Sigmoid colon (tissue), 6 donors: ENCODE measurements at regions not wholly inside any gene's neighbourhood (a gene's known extent, or its start where the extent isn't known, plus 50 kb on each side); places are given as distances from the start of the nearest gene placed in this dataset.

Experiments
- DNase-seq: peaks from one replicate; pipeline ENCODE4 v3.0.0-alpha.2; 2019
- H3K27ac ChIP-seq, 4 donors: fragments of 200-600 bp; sonication (generic); one replicate each; pipeline ENCODE4 v1.5.1; 2016 to 2019; ENCODE audit warnings: mild to moderate bottlenecking in 1 of 4
- H3K27me3 ChIP-seq, 3 donors: fragments of 200-600 bp; sonication (generic); one replicate each; pipeline ENCODE4 v1.5.1; 2019; ENCODE audit warnings: mild to moderate bottlenecking in 1 of 3
- H3K36me3 ChIP-seq, 4 donors: fragments of 200-600 bp; sonication (generic); one replicate each; pipeline ENCODE4 v1.5.1; 2016 to 2019
- H3K4me1 ChIP-seq, 4 donors: fragments of 200-600 bp; sonication (generic); one replicate each; pipeline ENCODE4 v1.5.1; 2017 to 2019
- H3K4me3 ChIP-seq, 4 donors: fragments of 200-600 bp; sonication (generic); one replicate each; pipeline ENCODE4 v1.5.1; 2017 to 2019; ENCODE audit warnings: mild to moderate bottlenecking in 2 of 4, moderate library complexity in 1 of 4
- H3K9me3 ChIP-seq, 4 donors: fragments of 200-600 bp in 3 of 4; sonication (generic) in 3 of 4; one replicate each; pipeline versions ENCODE4 v1.5.1 to v1.6.1; 2013 to 2019
- CTCF ChIP-seq, 4 experiments: fragments of 450-650 bp in 3 of 4; fragments of 200-600 bp in 1 of 4; IDR thresholded peaks; one replicate each; pipeline ENCODE4 v1.5.1; 2016 to 2019; ENCODE audit warnings: antibody characterized with exemption in 4 of 4, mild to moderate bottlenecking in 3 of 4, moderate library complexity in 2 of 4
- EP300 ChIP-seq, 4 donors: sonication (generic); formaldehyde crosslinking; IDR thresholded peaks; one replicate each; pipeline ENCODE4 v1.6.1; 2017; ENCODE audit warnings: antibody characterized with exemption in 4 of 4
- POLR2A ChIP-seq, 2 donors: fragments of 450-650 bp; IDR thresholded peaks; one replicate each; pipeline ENCODE4 v1.6.1; 2016; ENCODE audit warnings: antibody characterized with exemption in 2 of 2, mild to moderate bottlenecking in 2 of 2, moderate library complexity in 2 of 2
- POLR2AphosphoS5 ChIP-seq, 4 donors: sonication (generic); formaldehyde crosslinking; IDR thresholded peaks; one replicate each; pipeline ENCODE4 v1.6.1; 2017; ENCODE audit warnings: antibody characterized with exemption in 4 of 4
- WGBS, 2 donors: extraction: QIAGEN DNeasy Blood & Tissue Kit; methylation state at CpG; one replicate each; pipeline ENCODE4 v1.1.7; 2013; 5-methylcytosine and 5-hydroxymethylcytosine counted together
- intact Hi-C: fragments of 100-400 bp; cut with DNase I; formaldehyde crosslinking; loops from one replicate; pipeline ENCODE4 v1.15.1; 2023
- donor health status: healthy with polysubstance abuse.
- donor health status: healthy.

DNA sequence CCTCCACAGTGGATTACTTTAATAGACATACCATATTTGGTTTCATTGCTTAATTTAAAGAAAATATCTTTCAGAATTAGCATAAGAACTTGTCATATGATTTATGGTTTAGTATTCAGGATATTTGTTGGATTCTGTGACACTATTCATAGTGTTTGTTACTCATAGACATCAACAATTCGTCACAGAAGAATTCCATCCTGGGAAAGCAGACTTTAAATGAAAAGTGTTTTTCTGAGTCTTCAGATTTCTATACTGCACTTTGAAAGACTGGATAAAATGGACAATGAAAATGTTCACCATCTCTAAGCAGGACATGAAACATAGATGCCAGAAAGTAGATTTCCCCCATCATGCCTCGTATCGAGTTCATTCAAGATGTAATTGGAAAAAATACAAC is 435.6 kb upstream of the ONECUT1 start:
- H3K36me3 ChIP-seq, result no peaks in the 10 kb centered on the region
- H3K27me3 ChIP-seq, result no peaks in the 10 kb centered on the region
- intact Hi-C loops, result no loop called here
- no peak for DNase-seq
- H3K4me1 ChIP-seq, result no peaks in the 10 kb centered on the region
- no peak overlapping the region for H3K27ac ChIP-seq
- TF ChIP-seq POLR2AphosphoS5 (IDR thresholded peaks at IDR 0.05) (no peak), EP300 (IDR thresholded peaks at IDR 0.05) (no peak), POLR2A (IDR thresholded peaks at IDR 0.05) (no peak), CTCF (IDR thresholded peaks at IDR 0.05) (no peak)
- 77 to 84% methylated on average over 3 of the region's 3 CpGs for WGBS, 2 donors
- no peaks in the 10 kb centered on the region for H3K9me3 ChIP-seq
- no peak overlapping the region for H3K4me3 ChIP-seq

DNA sequence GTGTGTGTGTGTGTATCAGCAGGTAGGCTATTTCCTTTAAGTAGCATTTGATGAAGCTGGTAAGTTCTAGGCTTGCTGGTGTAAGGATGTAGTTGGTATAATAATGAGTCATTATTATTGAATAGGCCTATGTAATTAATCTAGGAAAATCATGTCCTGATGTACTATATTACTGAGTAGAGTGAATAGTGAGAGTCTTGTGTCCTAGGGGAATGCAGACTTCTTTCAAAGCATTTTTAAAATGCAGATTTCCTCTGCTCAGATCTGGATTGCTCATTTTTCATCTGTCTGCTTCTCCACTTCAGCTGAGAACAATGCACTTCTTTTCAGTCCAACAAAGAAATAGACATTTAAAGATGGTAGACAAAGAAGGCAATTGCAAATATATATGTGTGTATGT is 434.2 kb upstream of the ONECUT1 start:
- Histone ChIP-seq H3K27me3 (no peaks in the 10 kb centered on the region), H3K4me3 (no peak overlapping the region), H3K4me1 (no peaks in the 10 kb centered on the region), H3K9me3 (no peaks in the 10 kb centered on the region), H3K36me3 (no peaks in the 10 kb centered on the region), H3K27ac (no peak overlapping the region)
- no peak for DNase-seq
- intact Hi-C loops, result no loop called here
- TF ChIP-seq POLR2AphosphoS5 (IDR thresholded peaks at IDR 0.05) (no peak), CTCF (IDR thresholded peaks at IDR 0.05) (no peak), EP300 (IDR thresholded peaks at IDR 0.05) (no peak), POLR2A (IDR thresholded peaks at IDR 0.05) (no peak)

GRCh38 chr15:53223815-53224214 is 433.7 kb upstream of the ONECUT1 start:
- Histone ChIP-seq H3K27me3 (no peaks in the 10 kb centered on the region), H3K36me3 (no peaks in the 10 kb centered on the region), H3K9me3 (no peaks in the 10 kb centered on the region), H3K4me3 (no peak overlapping the region), H3K4me1 (no peaks in the 10 kb centered on the region), H3K27ac (no peak overlapping the region)
- intact Hi-C loops, result no loop called here
- WGBS, 2 donors, result 93 to 100% methylated on average over 1 of the region's 1 CpG
- no peak for TF ChIP-seq EP300 (IDR thresholded peaks at IDR 0.05)
- TF ChIP-seq CTCF (IDR thresholded peaks at IDR 0.05), result no peak
- no peak for TF ChIP-seq POLR2A (IDR thresholded peaks at IDR 0.05)
- DNase-seq, result no peak

DNA sequence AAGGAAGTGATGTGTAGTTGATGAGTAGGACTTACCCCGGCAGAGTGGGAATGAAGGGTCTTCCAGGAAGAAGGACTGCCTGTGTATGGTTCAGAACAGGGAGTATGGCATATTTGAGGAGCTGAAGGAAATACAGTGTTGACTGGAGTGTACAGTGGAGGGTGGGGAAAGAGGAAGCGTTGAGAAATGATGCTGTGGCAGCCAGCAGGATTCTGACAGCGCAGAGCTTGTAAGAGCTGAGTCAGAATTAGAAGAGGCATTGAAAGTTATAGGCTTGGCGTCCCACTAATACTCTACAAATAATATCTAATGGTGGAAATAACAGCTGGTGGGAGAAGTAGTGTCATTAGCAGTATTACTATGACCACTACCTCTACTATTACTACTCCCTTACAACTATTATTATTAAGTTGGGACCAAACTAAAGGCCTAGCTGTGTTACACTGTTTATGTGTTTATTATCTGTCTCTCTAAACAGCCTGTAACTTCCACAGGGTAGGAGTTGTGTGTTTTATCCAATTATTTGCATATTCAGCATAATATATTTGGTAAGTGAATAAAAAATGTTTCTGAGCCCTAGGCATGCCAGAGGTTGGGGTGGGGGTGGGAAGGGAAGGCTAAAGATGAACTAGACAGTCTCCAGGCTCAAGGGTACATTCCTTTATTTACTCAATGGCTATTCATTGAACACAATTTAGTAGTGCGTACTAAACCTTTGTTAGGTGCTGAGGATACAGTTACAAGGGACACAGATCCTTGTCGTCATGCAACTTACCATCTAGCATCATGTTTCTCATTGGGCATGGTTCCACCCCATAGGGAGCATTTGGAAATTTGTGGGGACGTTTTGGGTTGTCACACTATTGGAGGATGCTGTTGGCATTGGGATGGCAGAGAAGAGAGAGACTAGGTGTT is 428.8 kb upstream of the ONECUT1 start:
- TF ChIP-seq EP300 (IDR thresholded peaks at IDR 0.05) (no peak), POLR2AphosphoS5 (IDR thresholded peaks at IDR 0.05) (no peak), POLR2A (IDR thresholded peaks at IDR 0.05) (no peak), CTCF (IDR thresholded peaks at IDR 0.05) (no peak)
- H3K27ac ChIP-seq, result no peak overlapping the region
- 68 to 72% methylated on average over 7 of the region's 7 CpGs for WGBS, 2 donors
- H3K9me3 ChIP-seq, result no peaks in the 10 kb centered on the region
- DNase-seq, result no peak
- no peaks in the 10 kb centered on the region for H3K4me1 ChIP-seq
- intact Hi-C loops, result no loop called here
- no peak overlapping the region for H3K4me3 ChIP-seq
- no peaks in the 10 kb centered on the region for H3K36me3 ChIP-seq
- H3K27me3 ChIP-seq, result no peaks in the 10 kb centered on the region

GRCh38 chr15:53216036-53216435 is 425.9 kb upstream of the ONECUT1 start:
- TF ChIP-seq EP300 (IDR thresholded peaks at IDR 0.05) (no peak), POLR2AphosphoS5 (IDR thresholded peaks at IDR 0.05) (no peak), POLR2A (IDR thresholded peaks at IDR 0.05) (no peak), CTCF (IDR thresholded peaks at IDR 0.05) (no peak)
- Histone ChIP-seq H3K36me3 (no peaks in the 10 kb centered on the region), H3K4me3 (no peak overlapping the region), H3K27me3 (no peaks in the 10 kb centered on the region), H3K9me3 (no peaks in the 10 kb centered on the region), H3K4me1 (no peaks in the 10 kb centered on the region), H3K27ac (no peak overlapping the region)
- no peak for DNase-seq
- WGBS, 2 donors, result 83% methylated on average over 3 of the region's 3 CpGs
- intact Hi-C loops, result no loop called here
